Stomach (tissue), 4 donors: ENCODE measurements at regions not wholly inside any gene's neighbourhood (a gene's known extent, or its start where the extent isn't known, plus 50 kb on each side); places are given as distances from the start of the nearest gene placed in this dataset.

Source experiments
- CTCF ChIP-seq, 7 experiments: fragments of 450-650 bp in 4 of 7; fragments of 200-600 bp in 3 of 7; sonication (generic) in 3 of 7; IDR thresholded peaks; one replicate each; pipeline ENCODE4 v1.5.1; 2016 to 2019; ENCODE audit warnings: antibody characterized with exemption in 7 of 7, control low read depth in 2 of 7, mild to moderate bottlenecking in 1 of 7
- POLR2A ChIP-seq, 4 donors: fragments of 450-650 bp; IDR thresholded peaks; one replicate each; pipeline ENCODE4 v1.6.1; 2016; ENCODE audit warnings: antibody characterized with exemption in 4 of 4, control low read depth in 2 of 4, mild to moderate bottlenecking in 1 of 4, moderate library complexity in 1 of 4

- no peak for TF ChIP-seq POLR2A (IDR thresholded peaks at IDR 0.05)
- TF ChIP-seq CTCF (IDR thresholded peaks at IDR 0.05), result no peak
These were observed 136.3 kb downstream of the DYRK2 start for GRCh38 chr12:67784831-67785230.
